HG03378 (cell line): ENCODE measurements at regions not wholly inside any gene's neighbourhood (a gene's known extent, or its start where the extent isn't known, plus 50 kb on each side); places are given as distances from the start of the nearest gene placed in this dataset.
A peak's percentile ranks its signal among the peaks of the same experiment; 100 is the strongest.

Experiments
- ATAC-seq: cut with Tn5 transposase; IDR thresholded peaks from one replicate; pipeline ENCODE4 v1.9.1; 2021; ENCODE audit warnings: mild to moderate bottlenecking, moderate library complexity; ENCODE audit not compliant: unreplicated experiment

GRCh38 chr13:70694996-70695715 lies 586.9 kb upstream of the KLHL1 start:
- no peak for ATAC-seq

- ATAC-seq = no peak
Measured at GRCh38 chr13:70668983-70669382, 560.7 kb upstream of the KLHL1 start.

GRCh38 chr13:70668293-70668692 lies 560.0 kb upstream of the KLHL1 start:
- no peak for ATAC-seq

GRCh38 chr13:70666883-70667556 lies 558.8 kb upstream of the KLHL1 start:
- no peak for ATAC-seq

GRCh38 chr13:70662231-70662940 lies 554.1 kb upstream of the KLHL1 start:
- no peak for ATAC-seq

- ATAC-seq = no peak
Measured at GRCh38 chr13:70644052-70644451, 535.8 kb upstream of the KLHL1 start.

GRCh38 chr13:70634893-70635292 lies 526.6 kb upstream of the KLHL1 start:
- ATAC-seq = no peak

- no peak for ATAC-seq
Measured at GRCh38 chr13:70630247-70630646, 522.0 kb upstream of the KLHL1 start.

GRCh38 chr13:70623239-70623638 lies 515.0 kb upstream of the KLHL1 start:
- ATAC-seq = no peak

GRCh38 chr13:70622796-70623195 lies 514.5 kb upstream of the KLHL1 start:
- no peak for ATAC-seq

GRCh38 chr13:70619936-70620335 lies 511.7 kb upstream of the KLHL1 start:
- ATAC-seq = no peak

- ATAC-seq = no peak
Measured at GRCh38 chr13:70616847-70617246, 508.6 kb upstream of the KLHL1 start.

GRCh38 chr13:70613295-70613694 lies 505.0 kb upstream of the KLHL1 start:
- ATAC-seq = no peak

GRCh38 chr13:70612881-70613280 lies 504.6 kb upstream of the KLHL1 start:
- ATAC-seq = no peak

GRCh38 chr13:70604448-70604847 lies 496.2 kb upstream of the KLHL1 start:
- ATAC-seq = no peak

- ATAC-seq = no peak
Measured at GRCh38 chr13:70593716-70594115, 485.5 kb upstream of the KLHL1 start.

GRCh38 chr13:70585109-70585508 lies 476.9 kb upstream of the KLHL1 start:
- no peak for ATAC-seq

GRCh38 chr13:70580825-70581224 lies 472.6 kb upstream of the KLHL1 start:
- ATAC-seq = no peak

- no peak for ATAC-seq
Measured at GRCh38 chr13:70579941-70580340, 471.7 kb upstream of the KLHL1 start.

- no peak for ATAC-seq
Measured at GRCh38 chr13:70571221-70571620, 463.0 kb upstream of the KLHL1 start.

GRCh38 chr13:70568571-70568970 lies 460.3 kb upstream of the KLHL1 start:
- peak; percentile 87 for ATAC-seq

- ATAC-seq = no peak
Measured at GRCh38 chr13:70544706-70545105, 436.5 kb upstream of the KLHL1 start.
